Neural cell (in vitro differentiated cells): ENCODE measurements at regions not wholly inside any gene's neighbourhood (a gene's known extent, or its start where the extent isn't known, plus 50 kb on each side); places are given as distances from the start of the nearest gene placed in this dataset.

Experiments
- CTCF ChIP-seq: fragments of 450-650 bp; IDR thresholded peaks from 2 replicates; pipeline ENCODE4 v1.5.1; 2014; ENCODE audit warnings: antibody characterized with exemption, mild to moderate bottlenecking, moderate library complexity; ENCODE audit not compliant: poor library complexity, severe bottlenecking
- REST ChIP-seq: IDR thresholded peaks from 2 replicates; pipeline ENCODE4 v1.6.1; 2012; ENCODE audit warnings: borderline replicate concordance
- TAF1 ChIP-seq: IDR thresholded peaks from 2 replicates; pipeline ENCODE4 v1.6.1; 2012; ENCODE audit warnings: low read depth

DNA sequence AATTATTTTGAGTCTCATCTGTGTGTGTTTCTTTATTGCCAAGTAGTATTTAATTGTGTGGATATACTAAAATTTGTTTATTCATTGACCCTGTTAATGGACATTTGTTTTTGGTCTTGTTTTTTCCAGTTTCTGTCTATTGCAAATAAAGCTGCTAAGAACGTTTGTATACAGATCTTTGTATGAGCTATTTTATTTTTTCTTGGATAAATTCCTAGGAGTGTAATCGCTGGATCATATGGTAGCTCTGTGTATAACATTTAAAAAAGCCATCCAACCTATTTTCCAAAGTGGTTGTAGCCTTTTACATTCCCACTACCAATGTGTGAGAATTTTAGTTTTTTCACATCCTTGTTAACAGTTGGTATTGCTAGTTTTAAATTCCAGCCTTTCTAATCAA, 382.7 kb upstream of the USP24 start:
- no peak for TF ChIP-seq CTCF
- no peak for TF ChIP-seq TAF1
- TF ChIP-seq REST, result no peak
